ENCODE measurements at regions not wholly inside any gene's neighbourhood (a gene's known extent, or its start where the extent isn't known, plus 50 kb on each side); places are given as distances from the start of the nearest gene placed in this dataset.

GRCh38 chr20:24060851-24061590 is 72.4 kb upstream of the GGTLC1 start:
- DNase-seq (ENCODE audit: low read depth): no peak

DNA sequence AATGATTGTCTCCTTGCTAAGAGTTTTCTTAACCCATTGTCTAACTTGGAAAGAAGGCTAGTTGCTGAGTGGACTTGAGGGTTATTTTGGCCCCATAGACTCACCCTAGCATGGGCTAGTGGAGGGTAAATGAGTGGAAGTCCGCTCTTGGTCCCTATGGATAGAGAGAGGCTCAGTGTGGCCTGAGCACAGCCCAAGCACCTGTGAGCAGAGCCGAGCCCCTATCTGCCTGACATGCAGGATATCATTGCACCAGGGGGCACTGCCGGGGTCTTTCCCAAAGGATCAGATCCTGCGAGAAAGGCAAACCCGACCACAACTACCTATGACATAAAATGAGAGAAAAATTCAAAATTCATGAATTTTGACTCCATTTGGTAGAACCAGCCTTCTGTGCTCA is 70.6 kb upstream of the GGTLC1 start:
- no peak for DNase-seq (ENCODE audit: low read depth)

GRCh38 chr20:24056491-24056890 is 67.9 kb upstream of the GGTLC1 start:
- DNase-seq (ENCODE audit: low read depth): no peak

DNA sequence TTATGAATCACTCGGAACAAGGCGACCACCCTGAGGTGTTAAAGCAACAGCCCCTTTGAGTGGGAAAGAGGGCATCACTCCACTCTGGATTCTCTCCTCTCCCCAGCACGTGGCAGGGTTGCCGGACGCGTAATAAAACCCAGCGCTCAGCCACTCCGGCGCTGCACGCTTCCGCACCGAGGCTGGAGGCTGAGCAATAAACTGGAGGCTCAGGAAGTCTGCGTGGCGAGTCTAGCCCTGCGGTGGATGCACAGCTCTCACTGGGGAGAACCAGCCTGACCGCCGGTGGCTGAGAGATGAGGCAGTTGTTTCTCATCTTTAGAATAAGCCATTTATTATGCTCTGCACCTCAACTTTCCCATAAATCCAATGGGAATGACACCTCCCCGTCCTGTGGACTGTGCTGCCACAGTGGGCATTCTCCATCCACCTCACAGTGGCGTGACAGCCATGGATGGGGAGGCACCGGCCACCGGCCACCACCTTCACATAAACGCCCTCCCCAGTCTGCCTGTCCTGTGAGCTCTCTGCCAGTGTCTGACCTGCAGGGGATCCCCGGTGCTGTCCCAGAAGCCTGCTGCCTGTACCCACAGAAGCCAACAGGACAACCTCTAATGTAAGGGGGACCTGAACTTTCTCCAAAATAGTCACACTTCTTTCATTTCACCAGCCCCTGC is 64.2 kb upstream of the GGTLC1 start:
- no peak for DNase-seq (ENCODE audit: low read depth)

DNA sequence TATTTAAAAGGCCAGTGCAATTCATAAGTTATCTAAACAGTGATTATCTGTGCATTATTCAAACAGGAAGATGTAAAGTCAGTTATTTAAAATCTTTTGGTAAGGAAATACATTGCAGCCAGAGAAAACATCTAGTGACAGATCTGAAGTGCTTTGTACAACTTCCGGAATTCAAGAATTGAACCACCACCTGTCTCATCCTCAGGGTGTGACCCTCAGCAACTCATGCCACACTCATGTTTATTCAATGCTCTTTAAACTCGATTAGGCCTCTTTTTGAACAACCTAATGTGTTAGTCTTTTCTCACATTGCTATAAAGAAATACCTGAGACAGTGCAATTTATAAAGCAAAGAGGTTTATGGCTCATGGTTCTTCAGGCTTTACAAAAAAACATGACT is 62.6 kb upstream of the GGTLC1 start:
- DNase-seq (ENCODE audit: low read depth): no peak

GRCh38 chr20:24050119-24050518 is 61.5 kb upstream of the GGTLC1 start:
- DNase-seq (ENCODE audit: low read depth): no peak

- no peak for DNase-seq (ENCODE audit: low read depth)
Observed at GRCh38 chr20:24049081-24049480, 60.5 kb upstream of the GGTLC1 start.

- no peak for DNase-seq (ENCODE audit: low read depth)
Observed at GRCh38 chr20:24048024-24048611, 59.5 kb upstream of the GGTLC1 start.

- DNase-seq (ENCODE audit: low read depth): no peak
Observed at GRCh38 chr20:24046888-24047287, 58.3 kb upstream of the GGTLC1 start.

- DNase-seq (ENCODE audit: low read depth): no peak
Observed at GRCh38 chr20:24045621-24046318, 57.2 kb upstream of the GGTLC1 start.

GRCh38 chr20:24043294-24043693 is 54.7 kb upstream of the GGTLC1 start:
- DNase-seq (ENCODE audit: low read depth): no peak

- no peak for DNase-seq (ENCODE audit: low read depth)
Observed at GRCh38 chr20:24042646-24043045, 54.1 kb upstream of the GGTLC1 start.

- DNase-seq (ENCODE audit: low read depth): no peak
Observed at GRCh38 chr20:24040896-24041459, 52.4 kb upstream of the GGTLC1 start.

GRCh38 chr20:24039196-24039595 is 50.6 kb upstream of the GGTLC1 start:
- DNase-seq (ENCODE audit: low read depth): no peak

All from T follicular helper cell (primary cell).